ENCODE measurements at regions not wholly inside any gene's neighbourhood (a gene's known extent, or its start where the extent isn't known, plus 50 kb on each side); places are given as distances from the start of the nearest gene placed in this dataset.

DNA sequence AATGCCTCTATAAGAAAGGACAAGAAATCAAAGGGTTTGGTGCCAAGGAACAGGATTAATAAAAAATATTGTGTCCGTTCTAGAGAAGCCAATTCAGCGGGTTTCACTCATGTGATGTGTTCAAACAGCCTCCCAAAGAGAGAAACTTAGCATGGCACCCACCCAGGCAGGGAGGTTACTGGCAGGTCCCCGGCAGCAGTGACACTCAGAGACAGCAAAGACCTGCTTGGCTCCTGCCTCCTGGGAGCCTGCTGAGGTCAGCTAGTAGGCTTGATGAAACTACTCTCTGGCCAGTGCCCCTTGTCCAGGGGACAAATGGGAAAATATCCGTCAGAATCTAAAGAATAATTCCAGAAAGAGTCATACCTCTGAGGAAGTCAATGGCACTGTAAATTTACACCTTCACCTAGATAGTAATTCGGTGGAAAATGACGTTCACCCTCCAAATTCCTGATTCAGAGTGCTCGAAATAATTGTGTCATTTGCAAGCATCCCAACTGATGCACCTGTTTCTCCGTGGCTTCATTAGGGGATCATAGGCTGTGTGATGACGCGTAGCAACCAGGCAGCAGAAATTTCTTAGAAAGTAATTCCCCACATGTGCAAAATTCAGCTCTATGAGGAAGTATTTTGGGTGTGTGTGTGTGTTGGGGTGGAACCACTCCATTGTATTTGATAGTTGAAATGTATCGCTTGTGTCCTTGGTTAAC lies 481.5 kb upstream of the ZFHX3 start:
- TF ChIP-seq, protein P1, sequence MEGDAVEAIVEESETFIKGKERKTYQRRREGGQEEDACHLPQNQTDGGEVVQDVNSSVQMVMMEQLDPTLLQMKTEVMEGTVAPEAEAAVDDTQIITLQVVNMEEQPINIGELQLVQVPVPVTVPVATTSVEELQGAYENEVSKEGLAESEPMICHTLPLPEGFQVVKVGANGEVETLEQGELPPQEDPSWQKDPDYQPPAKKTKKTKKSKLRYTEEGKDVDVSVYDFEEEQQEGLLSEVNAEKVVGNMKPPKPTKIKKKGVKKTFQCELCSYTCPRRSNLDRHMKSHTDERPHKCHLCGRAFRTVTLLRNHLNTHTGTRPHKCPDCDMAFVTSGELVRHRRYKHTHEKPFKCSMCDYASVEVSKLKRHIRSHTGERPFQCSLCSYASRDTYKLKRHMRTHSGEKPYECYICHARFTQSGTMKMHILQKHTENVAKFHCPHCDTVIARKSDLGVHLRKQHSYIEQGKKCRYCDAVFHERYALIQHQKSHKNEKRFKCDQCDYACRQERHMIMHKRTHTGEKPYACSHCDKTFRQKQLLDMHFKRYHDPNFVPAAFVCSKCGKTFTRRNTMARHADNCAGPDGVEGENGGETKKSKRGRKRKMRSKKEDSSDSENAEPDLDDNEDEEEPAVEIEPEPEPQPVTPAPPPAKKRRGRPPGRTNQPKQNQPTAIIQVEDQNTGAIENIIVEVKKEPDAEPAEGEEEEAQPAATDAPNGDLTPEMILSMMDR (conservative IDR thresholded peaks at IDR 0.05; ENCODE audit: low read depth, low read length): no peak
- no peak for TF ChIP-seq EZH2 (IDR thresholded peaks at IDR 0.05; ENCODE audit: low read length, unreplicated experiment)
- no peak for TF ChIP-seq EZH2phosphoT487 (IDR thresholded peaks at IDR 0.05; ENCODE audit: borderline replicate concordance, low read length)

All from PC-3 (cell line).